ENCODE measurements at regions not wholly inside any gene's neighbourhood (a gene's known extent, or its start where the extent isn't known, plus 50 kb on each side); places are given as distances from the start of the nearest gene placed in this dataset.
A peak's percentile ranks its signal among the peaks of the same experiment; 100 is the strongest.

DNA sequence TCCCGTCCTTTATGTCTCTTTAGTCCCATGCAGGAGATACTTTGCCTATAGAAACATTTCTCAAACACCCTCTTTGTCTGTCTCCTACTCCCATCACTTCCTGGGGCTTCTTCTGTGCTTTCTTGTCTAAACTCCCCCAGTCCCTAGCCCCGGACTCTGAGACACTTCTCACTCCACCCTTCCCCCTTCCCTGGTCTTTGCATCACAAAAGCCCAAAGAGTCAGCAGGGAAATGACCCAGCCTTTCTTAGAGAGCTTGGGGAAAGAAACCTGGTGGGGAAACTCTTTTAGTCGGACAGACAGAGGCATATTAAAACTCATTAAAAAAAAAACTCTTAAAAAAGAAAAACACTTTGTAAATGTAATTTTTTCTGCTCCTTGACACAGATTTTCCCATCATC lies 211.2 kb downstream of the TJP1 start:
- no peak for DNase-seq (ENCODE audit: low read depth)

DNA sequence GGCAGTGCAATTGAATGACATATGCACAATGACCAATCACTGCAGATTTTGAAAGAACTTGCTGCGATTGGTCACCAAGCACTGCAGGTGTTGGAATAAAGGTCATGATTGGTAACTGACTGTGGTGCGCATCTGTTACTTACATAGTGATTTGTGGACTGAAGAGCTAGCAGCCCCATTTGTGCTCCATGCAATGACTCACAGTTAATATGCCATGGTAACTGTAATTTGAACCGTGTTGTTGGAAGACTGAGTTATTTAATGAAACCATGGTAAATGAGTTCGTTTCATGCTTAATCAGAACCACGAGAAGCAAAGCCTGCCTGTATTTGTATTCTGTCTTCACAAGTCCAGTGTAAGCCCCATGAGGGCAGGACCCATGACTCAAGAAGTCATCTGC lies 220.5 kb downstream of the TJP1 start:
- peak; percentile 17 for DNase-seq (ENCODE audit: low read depth)

DNA sequence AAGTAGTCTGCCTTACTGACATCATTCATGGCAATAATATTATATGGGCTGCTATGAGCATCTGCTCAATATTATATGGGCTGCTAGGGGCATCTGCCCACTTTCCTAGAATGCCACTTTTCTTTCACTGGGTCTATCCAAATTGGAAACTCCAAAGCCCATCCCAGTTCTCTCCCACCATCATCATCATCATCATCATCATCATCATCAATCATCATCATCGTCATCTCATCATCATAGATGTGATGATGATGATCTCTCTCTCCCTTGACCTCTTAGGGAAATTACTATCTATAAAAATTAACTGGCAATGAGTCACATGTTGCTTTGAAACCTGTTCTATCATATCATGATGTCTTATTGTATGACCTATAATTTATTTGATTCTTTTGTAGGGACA lies 222.0 kb downstream of the TJP1 start:
- DNase-seq (ENCODE audit: low read depth) = no peak

DNA sequence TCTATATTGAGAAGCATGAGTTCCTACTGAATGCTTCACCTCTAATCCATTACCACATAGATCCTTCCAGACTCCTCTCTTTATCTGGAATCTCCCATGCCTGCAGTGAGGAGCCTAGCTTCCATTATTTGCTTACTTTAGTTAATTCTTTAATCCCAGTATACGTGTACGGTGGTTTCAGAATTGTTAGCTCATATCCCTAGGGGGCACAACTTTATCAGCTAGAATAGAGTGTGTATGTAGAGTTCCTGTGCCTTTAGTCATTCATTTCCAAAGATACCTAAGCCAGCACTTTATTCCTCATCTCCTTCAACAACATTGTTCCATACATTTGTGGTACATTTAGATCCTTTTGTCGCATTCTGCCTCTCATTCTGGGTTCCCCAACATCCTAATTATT lies 226.0 kb downstream of the TJP1 start:
- DNase-seq (ENCODE audit: low read depth) = peak; percentile 53

DNA sequence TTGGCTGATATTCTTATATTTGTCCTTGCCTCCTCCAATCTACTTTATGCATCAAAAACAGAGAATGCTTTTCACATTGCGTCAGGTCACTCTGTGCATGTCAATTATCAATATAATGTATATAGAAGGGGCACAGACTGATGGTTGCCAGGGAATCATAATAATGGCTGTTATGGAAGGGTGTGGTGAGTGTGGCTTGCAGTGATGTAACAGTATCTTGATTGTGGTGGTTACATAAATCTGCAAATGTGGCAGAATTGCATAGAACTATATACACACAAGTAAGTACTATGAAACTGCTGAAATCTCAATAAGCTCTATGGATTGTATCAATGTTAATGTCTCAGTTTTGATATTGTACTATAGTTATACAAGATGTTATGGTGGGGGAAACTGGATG lies 228.6 kb downstream of the TJP1 start:
- no peak for DNase-seq (ENCODE audit: low read depth)

DNA sequence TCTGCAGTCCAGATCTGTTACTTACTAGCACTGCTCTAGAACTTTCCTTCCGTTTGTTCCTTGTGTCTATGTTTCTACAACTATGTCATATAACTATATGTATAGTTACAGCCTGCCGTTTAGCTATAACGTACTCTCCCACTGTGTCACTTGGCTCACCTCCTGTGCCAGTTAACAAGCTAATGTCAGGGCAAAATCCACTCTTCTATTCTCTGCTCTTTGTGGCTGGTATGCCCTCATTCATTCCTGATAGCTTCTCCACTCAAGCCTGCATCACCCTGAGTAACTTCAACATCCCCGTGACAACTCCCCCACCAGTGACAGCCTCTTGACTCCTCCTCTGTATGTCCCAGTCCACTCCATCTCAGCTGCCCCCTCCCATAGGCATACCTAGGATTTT lies 229.2 kb downstream of the TJP1 start:
- DNase-seq (ENCODE audit: low read depth) = no peak

DNA sequence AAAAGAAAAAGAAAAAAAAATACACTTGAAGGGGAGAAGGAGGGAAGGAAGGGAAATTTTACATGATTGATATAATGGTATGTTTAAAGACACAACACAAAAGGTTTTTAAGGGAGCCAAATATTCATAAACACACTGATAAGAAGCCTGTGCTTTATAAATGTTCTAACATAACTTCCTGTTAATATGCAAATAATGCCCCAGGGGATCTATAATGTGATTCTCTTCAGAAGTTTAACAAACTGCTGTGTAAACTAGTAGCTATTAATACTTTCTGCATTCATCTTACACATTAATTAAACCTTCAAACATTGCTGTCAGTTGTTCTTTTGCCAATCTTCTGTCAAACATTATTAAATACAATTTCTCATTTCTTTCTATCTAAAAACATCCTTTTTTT lies 231.6 kb downstream of the TJP1 start:
- DNase-seq (ENCODE audit: low read depth) = no peak

DNA sequence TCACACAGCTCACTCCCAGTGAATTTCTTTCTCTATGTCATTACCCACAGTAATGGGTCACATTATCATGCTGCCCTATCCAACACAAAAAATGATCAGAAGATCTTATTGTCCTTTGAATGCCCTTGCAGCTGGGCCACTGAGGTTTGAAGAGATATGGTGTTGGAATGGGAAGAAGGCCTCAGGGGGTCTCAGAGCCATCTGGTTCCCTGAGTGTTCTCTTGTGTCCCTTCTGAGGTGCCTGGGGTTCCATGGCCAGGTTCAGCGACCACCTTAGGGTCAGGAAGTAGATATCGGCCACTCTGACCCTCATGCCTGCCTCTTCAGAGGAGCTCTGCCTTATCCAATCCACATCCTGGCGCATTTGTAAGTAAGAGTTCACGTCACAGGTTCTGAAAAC lies 232.3 kb downstream of the TJP1 start:
- DNase-seq (ENCODE audit: low read depth) = no peak

DNA sequence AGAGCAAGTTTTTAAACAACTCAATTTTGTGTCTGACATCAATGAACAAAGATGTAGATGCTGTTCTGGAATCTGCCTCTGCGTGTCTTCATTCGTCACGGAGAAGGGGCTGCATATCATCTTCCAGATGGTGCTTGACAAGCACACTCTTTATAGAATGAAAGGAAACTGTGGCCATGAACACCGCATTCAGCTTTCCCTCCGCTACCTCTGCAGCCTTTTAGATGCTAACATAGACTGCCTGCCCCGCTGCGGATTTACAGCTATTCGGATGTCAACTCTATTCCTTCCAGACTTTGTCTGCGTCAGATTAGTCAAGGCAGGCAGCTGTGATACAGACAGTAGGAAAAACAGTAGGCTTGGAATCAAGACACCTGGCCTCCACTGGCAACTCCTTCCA lies 232.9 kb downstream of the TJP1 start:
- DNase-seq (ENCODE audit: low read depth) = no peak

DNA sequence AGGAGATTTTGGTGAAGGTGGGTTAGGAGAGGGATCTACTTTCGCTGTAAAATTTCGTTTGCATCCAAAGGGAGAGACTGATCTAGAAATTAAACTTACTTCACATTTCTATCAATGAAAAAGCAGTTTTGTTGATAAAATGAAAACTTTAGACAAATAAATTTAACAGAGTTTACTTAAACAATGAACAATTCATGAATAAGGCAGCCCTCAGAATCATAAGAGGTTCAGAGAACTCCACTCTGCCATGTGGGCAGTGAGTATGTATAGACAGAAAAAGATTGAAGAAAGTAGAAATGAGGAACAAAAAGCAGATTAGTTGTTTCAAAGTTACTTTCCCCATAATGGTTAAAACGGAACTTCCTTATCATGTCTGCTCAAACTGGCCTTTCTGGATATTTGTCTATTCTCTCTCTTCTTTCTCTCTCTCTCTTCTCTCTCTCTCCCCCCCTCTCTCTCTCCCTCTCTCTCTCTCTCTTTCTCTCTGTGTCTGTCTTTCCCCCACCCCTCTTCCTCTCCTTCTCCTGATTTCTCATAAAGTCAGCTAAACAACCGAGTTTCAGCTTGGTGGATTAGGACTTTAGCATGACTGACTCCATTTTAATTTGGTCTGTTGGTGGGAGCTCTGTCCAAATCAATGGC lies 248.9 kb downstream of the TJP1 start:
- no peak for DNase-seq (ENCODE audit: low read depth)

DNA sequence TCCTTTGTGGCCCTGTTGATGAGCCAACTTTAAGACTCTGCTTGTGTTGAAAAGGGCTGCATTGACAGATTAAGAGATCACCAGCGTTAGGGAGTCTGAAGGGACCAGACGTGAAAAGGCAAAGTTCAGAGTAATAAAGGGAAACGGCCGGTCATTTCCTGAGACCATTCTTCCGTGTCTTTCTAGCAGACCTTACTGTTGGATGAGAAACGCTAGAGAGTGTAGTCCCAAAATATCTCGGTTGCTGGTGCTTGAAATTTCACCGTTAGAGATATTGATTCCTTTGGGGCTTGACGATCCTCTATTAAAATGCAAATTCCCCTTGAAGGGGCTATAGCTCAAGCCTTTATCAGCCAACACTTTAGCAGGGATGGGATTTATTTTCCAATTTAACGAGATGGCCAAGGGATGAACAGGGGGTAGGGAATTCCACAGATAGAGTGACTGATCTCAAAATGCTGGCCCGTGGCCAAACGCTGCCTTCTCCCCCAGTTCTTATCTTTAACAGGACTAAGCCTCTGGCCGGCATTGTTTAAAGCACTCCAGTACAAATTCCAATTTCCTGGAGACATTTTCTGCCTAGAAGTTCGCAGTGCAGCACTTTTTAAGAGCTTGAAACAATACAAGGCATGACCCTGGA lies 250.4 kb downstream of the TJP1 start:
- DNase-seq (ENCODE audit: low read depth) = peak; percentile 51

DNA sequence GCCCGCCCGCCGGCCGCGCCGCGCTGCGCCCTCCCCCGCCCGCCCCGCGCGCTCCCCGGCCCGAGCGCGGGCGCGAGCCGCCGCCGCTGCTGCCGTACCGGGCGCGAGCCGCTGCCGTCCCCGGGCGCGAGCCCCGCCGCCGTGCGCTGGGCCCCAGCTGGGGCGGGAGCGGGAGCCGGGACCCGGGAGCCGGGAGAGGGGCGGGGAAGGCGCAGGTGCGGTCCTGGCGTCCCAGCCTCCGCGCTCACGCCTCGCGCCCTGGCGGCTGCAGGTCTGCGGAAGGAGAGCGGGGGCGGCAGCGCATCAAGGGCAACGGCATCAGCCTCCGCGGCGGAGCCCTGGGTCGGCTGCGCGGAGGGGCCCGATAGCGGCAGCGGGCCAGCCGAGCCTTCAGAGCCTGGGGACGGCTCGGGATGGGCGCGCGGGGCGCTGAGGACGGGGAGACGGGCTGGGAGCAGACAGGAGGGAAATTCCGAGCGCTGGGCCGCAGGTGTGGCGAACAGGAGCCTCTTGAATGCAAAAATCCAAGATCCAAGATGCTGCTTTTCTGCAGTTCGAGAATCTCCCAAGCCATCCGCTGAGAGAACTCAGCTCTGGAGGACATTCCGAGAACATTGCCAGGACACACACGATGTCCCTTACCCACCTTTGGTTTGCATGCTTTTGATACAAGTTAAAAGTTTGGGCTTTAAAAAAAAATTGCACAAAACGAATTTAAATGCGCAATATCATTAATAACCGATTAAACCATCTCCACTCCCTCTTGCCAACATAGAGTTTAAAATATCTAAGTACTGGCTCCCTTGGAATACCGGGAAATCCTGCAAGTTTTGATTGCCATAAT lies 251.1 kb downstream of the TJP1 start:
- peak; percentile 65 for DNase-seq (ENCODE audit: low read depth)

DNA sequence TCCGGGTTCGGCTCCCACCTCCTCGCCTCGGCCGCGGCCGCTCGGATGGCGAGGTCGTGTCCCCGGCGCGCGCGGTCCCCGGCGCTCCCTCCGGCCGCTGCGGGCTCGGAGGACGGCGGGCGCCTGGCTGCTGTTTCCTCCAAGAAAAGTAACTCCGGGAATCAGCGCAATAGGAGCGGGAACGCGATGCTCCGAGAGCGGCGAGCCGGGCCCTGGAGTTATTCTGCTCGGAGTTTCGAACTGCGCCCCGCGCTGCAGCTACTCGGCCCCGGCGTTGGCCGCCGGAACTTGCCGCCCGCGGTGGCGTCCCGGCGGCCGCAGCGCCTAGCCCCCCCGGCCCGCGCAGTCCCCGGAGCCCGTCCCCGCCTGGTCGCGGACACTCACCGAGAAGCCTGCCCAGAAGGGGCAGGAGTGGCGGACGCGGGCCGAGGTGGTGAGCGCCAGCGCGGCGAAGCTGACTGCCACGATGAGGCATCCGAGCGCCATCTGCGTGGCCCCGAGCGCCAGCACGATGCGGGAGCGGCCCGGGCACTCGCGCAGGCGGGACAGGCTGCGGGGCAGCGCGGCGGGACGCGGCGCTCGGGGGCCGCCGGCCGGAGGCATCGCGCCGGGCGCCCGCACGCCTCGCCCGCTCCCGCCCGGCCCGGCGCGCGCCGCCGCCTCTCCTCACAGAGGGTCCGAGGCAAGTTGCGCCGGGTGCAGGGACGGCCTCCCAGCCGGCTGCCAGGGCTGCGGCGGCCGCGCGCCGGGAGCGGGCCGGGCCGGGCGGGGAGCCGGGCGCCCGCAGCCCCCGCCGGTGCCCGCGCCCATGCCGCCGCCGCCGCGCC lies 251.9 kb downstream of the TJP1 start:
- DNase-seq (ENCODE audit: low read depth) = peak; percentile 55

DNA sequence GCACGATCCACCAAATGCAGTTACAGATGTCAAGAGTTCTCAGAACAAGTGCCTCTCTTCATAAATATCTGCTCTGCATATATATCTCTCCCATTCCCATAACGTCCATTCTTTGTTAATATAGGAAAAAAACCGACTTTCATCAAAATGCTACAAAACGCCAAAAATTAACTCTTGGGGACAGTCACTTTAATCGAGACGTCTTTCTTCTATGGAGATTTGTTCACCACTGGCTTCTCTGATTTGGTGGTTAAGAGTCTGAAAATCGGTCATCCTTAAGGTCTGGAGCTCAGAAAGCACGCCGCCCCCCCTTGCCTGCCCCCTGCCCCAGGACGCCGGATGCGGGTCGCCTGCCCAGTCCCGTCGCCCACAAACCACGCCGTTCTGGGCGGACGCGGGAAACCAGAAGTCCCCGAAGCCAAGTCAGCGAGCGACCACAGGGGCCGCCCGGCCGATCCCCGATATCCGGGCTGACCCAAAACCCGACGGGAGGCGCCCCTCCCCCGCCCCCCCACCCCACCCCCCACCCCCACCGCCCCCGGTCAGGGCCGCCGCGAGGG lies 252.7 kb downstream of the TJP1 start:
- peak; percentile 34 for DNase-seq (ENCODE audit: low read depth)

DNA sequence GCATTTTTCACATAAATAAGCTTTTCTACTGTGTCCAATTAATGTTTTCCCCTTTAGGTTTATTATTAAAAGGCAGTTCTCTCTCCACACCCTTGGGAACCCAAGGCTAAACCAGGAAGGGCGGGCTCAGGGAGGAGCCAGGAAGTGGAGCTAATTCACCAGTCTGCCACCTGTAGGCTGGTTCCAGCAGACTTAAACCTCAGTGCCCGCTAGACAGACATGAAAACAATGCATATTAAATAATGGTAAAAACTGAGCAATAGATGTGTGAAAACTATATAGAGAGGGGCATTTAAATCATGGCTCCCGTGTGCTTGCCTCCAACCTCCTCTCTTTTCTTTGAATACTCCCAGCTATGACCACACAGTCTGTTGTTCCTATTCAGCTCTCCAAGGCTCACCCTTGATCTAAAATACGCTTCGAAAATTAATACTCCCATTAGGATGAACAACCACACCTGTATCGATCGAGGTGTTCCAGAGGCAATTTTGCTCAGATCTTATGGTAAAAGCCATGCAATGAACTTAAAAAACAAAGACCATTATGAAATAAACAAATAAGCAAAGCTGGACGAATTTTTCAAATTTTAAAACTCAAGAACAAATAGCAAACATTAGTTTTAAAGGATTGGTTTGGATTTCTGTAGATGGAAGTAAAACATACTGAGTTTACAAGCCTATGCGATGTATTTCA lies 253.3 kb downstream of the TJP1 start:
- peak; percentile 82 for DNase-seq (ENCODE audit: low read depth)

DNA sequence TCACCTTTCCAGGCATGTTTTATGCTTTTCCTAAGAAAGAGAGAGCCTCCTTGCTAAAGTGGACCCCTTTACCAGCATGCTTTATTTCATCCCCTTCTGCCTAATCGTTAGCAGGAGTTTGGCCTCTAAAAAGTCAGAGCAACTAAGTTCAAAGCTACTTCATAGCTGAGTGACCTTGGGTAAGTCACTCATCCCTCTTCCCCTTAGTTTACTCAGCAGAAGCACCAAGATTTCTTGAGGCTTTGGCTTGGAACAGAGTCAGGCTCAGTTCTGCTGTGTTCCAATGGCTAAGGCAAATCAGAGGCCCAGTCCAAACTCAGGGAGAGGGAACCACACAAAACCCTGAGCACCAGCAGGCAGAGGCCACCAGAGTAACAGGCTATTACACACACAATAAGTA lies 254.9 kb downstream of the TJP1 start:
- DNase-seq (ENCODE audit: low read depth) = no peak

DNA sequence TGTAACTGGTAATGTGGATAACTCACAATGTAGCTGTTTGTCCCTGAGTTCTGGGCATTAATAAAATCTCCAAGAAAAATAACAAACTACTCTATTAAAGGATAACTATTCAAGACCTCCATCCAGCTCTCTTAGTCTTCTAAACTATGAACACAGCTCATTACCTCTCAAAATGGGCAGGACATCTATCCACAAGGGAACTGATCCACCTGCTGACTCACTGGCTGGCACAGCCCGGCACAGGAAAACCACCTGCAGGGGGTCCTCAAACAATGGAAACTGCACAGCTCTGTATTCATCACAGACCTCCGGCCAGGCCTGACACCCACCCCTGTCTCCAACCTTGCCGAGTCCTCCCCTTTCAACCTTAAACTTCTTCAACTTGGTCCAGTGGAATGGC lies 255.4 kb downstream of the TJP1 start:
- peak; percentile 65 for DNase-seq (ENCODE audit: low read depth)

DNA sequence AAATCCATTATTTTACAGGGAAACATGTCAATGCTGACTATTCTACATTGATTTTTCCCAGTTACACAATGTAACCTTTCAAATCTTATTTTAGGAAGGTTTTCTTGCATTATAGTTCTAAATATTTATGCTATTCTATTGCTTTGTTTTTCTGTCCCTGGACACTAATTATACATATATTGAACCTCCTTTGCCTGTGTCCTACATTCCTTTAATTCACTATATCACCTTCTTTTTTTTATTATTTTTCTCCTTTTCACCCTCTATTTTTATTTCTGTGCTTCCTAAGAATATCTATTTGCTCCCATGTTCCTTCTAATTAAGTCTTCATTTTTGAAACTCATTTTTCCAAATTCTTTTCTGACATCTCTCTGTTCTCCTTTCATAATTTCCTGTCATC lies 259.2 kb downstream of the TJP1 start:
- DNase-seq (ENCODE audit: low read depth) = no peak

DNA sequence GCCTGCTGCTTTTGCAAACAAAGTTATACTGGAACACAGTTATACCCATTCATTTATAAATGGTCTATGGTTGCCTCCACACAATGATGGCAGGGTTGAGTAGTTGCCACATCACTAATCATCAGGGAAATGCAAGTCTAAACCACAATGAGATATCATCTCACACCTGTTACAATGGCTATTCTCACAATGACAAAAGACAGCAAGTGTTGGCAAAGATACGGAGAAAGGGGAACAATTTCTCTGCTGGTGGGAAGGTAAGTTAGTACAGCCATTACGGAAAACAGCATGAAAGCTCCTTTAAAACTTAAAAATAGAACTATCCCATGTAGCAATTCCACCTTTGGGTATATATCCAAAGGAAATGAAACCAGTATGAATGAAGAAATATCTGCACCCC lies 261.4 kb downstream of the TJP1 start:
- DNase-seq (ENCODE audit: low read depth) = no peak

DNA sequence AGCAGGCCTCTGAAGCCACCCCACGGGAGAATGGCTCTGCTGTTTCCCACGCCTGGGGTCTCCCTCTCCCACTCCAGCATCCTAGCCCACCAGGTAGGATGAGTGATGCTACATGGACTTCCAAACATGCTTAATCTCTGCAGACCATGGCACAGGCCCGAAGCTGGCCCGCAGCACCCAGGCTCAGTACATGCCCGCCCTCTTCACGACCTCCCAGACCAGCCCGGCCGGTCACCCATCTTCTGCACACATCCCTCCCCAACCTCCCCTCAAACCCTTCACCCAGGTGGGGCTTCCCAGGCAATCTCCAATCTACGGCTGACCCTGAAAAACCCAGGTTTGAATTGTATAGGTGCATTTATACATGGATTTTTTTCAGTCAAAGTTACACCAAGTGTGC lies 264.0 kb downstream of the TJP1 start:
- DNase-seq (ENCODE audit: low read depth) = no peak

DNA sequence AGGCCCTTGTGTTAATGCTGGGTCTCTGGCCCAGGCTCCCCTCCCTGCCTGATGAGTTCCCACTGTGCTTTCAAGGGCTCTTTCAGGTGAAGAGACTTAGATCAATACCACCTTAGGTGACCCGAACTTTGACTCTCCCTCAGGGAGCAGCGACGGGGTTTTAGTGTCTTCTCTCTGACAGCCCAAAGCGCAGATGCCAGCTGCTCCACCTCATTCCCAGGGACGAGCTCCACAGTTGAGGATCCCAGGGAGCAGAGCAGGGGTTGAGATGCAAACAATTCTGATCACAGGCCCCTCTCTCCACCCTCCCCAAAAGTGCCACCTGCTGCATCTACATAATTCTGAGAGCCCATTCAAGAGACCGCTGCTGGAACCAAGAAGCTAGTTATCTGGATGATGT lies 265.1 kb downstream of the TJP1 start:
- no peak for DNase-seq (ENCODE audit: low read depth)
